ENCODE measurements at regions not wholly inside any gene's neighbourhood (a gene's known extent, or its start where the extent isn't known, plus 50 kb on each side); places are given as distances from the start of the nearest gene placed in this dataset.

DNA sequence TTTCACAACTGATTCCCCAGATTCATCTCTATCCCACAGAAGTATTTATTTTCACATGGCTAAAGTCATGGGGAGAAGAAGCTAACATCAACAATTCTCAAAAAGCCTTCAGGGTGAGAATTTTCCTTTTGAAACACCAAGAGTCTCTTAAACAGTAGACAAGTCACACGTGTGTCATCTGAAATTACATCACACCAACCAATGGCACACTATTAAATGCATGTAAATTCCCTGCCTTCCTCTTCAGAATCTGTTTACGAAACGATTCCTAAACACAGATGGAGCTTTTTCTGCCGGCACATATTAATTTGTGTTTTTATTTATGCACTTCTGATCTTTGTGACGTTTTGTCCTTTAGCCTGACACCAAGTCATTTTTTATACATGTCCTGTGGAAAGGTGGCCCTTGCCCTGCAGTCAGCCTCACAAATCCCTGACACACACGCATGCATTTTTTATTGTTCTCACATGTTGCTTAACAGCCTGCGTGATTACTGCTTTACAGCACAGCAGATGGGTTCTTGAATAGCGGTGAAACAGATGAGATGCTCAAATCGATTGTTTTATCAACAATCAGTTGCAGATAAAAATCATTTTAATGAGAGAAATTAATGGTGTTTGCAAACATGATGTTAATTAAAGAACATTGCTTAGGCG is 735.9 kb upstream of the TENM3 start:
- no peak for DNase-seq

DNA sequence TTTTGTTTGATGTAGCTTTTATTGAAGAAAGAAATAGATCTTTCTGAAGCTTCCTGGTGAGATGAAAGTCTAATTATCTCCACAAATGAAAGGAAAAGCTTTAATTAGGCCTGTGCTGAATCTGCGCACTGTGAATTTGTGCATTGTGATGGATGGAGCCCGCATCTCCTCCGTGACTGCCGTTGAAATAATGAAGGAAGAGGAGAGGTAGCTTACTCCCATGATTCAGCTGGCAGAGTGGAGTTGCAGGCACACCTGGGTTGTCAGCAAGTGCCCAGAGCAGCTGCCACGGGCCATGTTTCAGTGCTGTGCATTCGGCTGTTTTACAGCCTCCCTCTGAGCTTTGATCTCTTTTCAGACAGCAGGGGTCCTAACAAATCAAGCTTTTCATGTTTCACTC is 735.3 kb upstream of the TENM3 start:
- DNase-seq: no peak

- no peak for DNase-seq
These were observed 734.6 kb upstream of the TENM3 start for GRCh38 chr4:181508601-181509000.

GRCh38 chr4:181509073-181509472 is 734.1 kb upstream of the TENM3 start:
- DNase-seq: no peak

DNA sequence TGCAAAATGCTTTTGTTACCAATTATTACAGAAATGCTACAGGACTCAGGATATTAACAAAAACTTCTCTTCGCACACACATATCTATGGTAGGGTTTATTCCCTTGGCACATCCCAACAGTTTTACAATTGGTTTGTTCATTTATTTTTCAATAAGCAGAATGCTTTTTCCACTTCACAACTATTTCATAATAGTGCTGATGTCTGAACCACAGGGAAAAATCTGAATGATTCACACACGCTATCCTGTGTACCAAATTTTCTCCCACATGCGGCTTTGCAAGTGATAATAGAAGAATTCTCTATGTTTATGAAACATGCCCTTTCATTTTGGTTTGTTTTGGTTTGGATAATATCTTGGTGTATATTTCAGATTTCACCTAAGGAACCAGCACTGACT is 725.7 kb upstream of the TENM3 start:
- no peak for DNase-seq

- no peak for DNase-seq
These were observed 722.4 kb upstream of the TENM3 start for GRCh38 chr4:181520790-181521189.

- DNase-seq: no peak
These were observed 719.2 kb upstream of the TENM3 start for GRCh38 chr4:181523973-181524372.

- DNase-seq: no peak
These were observed 718.7 kb upstream of the TENM3 start for GRCh38 chr4:181524499-181524898.

DNA sequence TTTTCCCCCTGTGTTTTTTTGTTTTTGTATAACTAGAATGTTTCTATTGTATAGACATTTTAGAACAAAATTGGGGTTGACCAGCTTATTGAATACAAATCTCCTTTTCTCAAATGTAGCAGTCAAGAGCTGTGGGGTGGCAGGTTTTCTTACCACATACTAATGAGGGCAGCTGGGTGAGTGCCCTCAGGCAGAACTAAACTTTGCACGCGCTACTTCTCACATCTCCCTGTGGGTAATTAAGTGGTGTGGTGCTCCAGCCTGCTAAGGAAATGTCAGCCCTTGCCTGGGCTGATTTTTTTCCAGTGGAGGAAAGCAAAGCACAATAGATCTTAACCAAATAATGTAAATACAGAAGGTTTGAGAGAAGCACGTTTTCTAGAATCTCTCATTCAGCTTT is 717.6 kb upstream of the TENM3 start:
- no peak for DNase-seq

- peak; percentile 10 for DNase-seq
These were observed 714.5 kb upstream of the TENM3 start for GRCh38 chr4:181528570-181529184.

GRCh38 chr4:181529537-181529936 is 713.7 kb upstream of the TENM3 start:
- DNase-seq: no peak

DNA sequence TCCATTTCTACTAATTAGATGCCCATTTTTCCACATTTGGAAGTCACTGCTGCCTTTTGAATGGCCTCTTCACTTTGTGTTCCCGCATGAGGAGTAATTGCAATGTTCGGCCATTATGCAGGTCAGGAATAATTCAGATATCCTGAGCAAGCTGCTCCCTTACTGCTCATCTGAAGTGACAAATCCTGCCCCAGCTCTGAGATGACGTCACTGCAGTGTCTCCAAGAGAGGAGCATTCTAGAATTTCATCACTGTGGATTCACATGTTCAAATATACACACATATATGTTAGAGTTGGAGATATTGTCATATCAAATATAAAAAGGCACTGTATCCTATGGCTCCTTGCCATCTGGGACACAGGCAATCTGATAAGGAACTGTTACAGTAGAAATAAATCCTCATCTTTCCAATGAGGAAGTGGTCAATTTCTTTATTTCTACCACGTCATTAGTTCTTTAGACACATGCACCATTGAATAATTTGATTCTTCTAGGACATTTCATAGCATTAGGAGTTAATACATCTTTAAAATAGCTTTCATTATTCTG is 706.9 kb upstream of the TENM3 start:
- DNase-seq: no peak

DNA sequence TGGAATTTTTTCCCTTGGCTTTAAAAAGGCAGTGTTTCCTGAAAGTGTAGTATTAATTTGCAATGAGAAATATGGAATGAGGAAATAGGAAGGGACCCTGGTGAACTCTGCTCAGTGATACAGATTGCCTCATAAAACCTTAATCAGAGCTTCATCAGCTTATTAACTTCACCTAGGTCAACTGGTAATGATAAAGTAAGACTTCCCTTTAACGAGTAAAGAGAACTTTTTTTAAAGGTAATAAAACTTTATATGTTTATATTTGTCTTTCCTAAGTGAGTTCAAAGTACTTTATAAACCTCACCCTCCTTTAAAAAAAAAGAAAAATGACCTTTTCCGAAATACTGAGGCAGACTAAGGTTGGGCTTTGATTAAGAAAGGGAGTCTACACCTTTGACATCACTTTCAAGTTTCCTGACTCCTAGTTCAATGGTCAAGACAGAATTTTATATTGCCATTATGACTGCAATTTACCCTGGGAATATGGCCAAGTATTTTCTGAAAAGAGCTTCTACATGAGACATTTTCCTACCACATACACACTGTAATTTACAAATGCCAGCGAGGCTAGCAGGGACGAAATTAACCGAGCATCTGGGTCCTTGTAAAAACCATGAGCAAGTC is 706.3 kb upstream of the TENM3 start:
- DNase-seq: no peak

- no peak for DNase-seq
These were observed 704.8 kb upstream of the TENM3 start for GRCh38 chr4:181538431-181538830.

- DNase-seq: no peak
These were observed 701.8 kb upstream of the TENM3 start for GRCh38 chr4:181541396-181541795.

GRCh38 chr4:181548873-181549575 is 694.2 kb upstream of the TENM3 start:
- DNase-seq: peak; percentile 14

DNA sequence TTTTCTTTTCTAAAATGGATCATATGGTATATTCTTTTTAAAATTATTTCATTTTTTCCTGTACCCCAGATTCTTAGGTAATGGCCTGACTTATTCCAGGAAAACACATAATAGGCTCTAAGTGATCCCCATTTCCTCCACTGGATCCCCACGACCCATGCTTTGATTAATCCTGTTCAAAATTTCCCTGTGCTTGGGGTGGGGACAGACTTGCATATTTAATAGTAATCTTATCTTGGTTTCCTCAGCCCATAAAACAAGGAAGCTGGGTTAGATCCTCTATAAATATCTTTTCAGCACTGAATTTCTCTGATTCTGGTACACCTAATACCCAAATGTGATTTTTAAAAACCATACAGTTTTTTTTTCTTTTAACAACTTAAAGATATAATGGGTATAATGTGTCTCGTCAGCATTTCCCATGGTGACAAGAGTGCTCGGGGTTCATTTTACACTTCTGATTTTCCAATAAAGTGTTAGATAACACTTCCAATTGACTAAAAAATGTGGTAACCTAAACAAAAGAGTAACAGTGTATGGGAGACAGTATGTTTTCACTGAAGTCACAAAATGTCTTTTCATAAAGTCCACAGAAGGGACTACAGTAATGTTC is 693.5 kb upstream of the TENM3 start:
- no peak for DNase-seq

GRCh38 chr4:181550381-181550780 is 692.8 kb upstream of the TENM3 start:
- DNase-seq: no peak

DNA sequence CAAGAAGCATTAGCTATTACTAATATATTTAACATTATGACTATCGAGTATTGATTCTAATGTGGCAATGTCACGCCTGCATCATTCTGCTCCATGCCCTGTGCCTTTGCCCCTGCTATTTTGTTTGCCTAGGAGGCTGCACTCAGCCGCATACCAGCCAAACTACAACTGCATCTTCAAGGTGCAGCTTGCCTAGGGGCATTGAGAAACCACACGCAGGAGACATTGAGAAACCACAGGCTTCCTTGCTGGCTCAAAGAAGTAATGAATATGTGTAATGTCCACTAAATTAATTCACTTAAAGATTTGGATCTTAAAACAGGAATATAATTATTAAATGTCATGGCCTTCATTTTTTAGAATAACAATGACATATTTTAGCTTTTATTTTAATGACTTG is 683.6 kb upstream of the TENM3 start:
- DNase-seq: no peak

GRCh38 chr4:181562399-181562798 is 680.8 kb upstream of the TENM3 start:
- DNase-seq: no peak

- no peak for DNase-seq
These were observed 678.6 kb upstream of the TENM3 start for GRCh38 chr4:181564625-181565024.

DNA sequence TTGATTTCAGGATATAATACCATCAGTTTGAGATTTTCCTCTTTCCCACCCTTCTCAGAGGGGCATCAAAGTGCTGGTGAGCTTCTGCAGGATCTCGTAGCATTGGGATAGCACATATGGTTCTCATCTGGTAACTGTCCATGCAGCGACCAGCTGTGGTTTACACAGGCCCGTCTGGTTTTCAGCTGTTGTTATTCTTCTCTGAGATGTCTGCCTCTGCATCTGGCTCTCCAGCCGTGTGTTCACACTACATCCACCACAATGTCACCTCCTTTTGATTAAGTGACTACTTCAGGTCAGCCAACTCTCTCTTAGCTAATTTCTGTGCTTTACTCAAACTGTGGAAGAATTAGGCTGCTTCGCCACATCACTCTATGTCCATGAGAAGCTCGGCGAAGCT is 676.7 kb upstream of the TENM3 start:
- DNase-seq: no peak

GRCh38 chr4:181569553-181569952 is 673.6 kb upstream of the TENM3 start:
- peak; percentile 24 for DNase-seq
